Tibial nerve (tissue), 4 donors: ENCODE measurements at regions not wholly inside any gene's neighbourhood (a gene's known extent, or its start where the extent isn't known, plus 50 kb on each side); places are given as distances from the start of the nearest gene placed in this dataset.

ENCODE experiments used
- DNase-seq, 2 donors: peaks; one replicate each; pipeline ENCODE4 v3.0.0-alpha.2; 2019; ENCODE audit warnings: low spot score in 2 of 2
- H3K27ac ChIP-seq, 4 donors: fragments of 200-600 bp; sonication (generic) in 3 of 4; one replicate each; pipeline ENCODE4 v1.5.1; 2017 to 2019; ENCODE audit warnings: mild to moderate bottlenecking in 1 of 4
- H3K27me3 ChIP-seq, 2 donors: fragments of 200-600 bp; sonication (generic) in 1 of 2; one replicate each; pipeline versions ENCODE4 v1.5.1 to v1.6.0; 2017 to 2019
- H3K36me3 ChIP-seq, 3 donors: fragments of 200-600 bp; sonication (generic); one replicate each; pipeline ENCODE4 v1.5.1; 2018 to 2019
- H3K4me1 ChIP-seq, 4 donors: fragments of 200-600 bp; sonication (generic) in 3 of 4; one replicate each; pipeline ENCODE4 v1.5.1; 2017 to 2019
- H3K4me3 ChIP-seq, 4 donors: fragments of 200-600 bp; sonication (generic) in 3 of 4; one replicate each; pipeline ENCODE4 v1.5.1; 2017 to 2019; ENCODE audit warnings: mild to moderate bottlenecking in 1 of 4, moderate library complexity in 1 of 4
- H3K9me3 ChIP-seq, 4 donors: fragments of 200-600 bp; sonication (generic) in 3 of 4; one replicate each; pipeline ENCODE4 v1.5.1; 2017 to 2019
- EP300 ChIP-seq, 2 donors: sonication (generic); formaldehyde crosslinking; IDR thresholded peaks; one replicate each; pipeline ENCODE4 v1.6.1; 2017; ENCODE audit warnings: antibody characterized with exemption in 2 of 2, mild to moderate bottlenecking in 1 of 2
- POLR2A ChIP-seq, 2 donors: fragments of 450-650 bp; IDR thresholded peaks; one replicate each; pipeline ENCODE4 v1.6.1; 2017; ENCODE audit warnings: antibody characterized with exemption in 2 of 2, mild to moderate bottlenecking in 2 of 2, moderate library complexity in 2 of 2
- WGBS, 2 donors: methylation state at CpG; one replicate each; pipeline ENCODE4 v1.1.5; 2018; 5-methylcytosine and 5-hydroxymethylcytosine counted together
- TF ChIP-seq, protein P1 (sequence below), 5 experiments: fragments of 200-600 bp in 3 of 5; fragments of 450-650 bp in 2 of 5; sonication (generic) in 3 of 5; IDR thresholded peaks; one replicate each; pipeline ENCODE4 v1.5.1; 2016 to 2019; ENCODE audit warnings: antibody characterized with exemption in 5 of 5, mild to moderate bottlenecking in 3 of 5, moderate library complexity in 2 of 5

DNA sequence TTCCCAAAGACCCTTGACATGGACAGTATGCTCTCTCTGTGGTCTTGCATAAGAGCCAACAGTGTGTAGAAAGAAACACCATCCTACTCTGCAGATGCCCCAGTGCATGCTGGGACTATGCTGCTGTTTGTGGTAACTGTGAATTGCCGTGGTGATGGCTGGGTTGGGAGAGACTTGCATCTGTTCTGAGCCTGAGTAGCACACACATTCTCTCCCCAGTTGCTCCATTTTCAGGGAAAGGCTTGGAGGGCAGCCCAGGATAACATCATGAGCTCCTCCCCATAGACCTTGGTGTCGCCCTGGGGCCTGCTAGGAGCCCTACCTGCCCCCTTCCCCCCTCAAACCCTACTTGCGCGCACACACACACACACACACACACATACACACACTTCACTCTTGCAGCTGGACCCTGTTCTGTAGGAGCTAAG is 120.9 kb upstream of the IPO9 start:
- 53 to 77% methylated on average over 3 to 4 of the region's 4 CpGs for WGBS, 2 donors
- H3K27ac ChIP-seq, result peak overlapping the region in 2 of 4 donors; percentile 17 to 20
- TF ChIP-seq POLR2A (IDR thresholded peaks at IDR 0.05) (no peak), EP300 (IDR thresholded peaks at IDR 0.05) (no peak)
- TF ChIP-seq, protein P1, sequence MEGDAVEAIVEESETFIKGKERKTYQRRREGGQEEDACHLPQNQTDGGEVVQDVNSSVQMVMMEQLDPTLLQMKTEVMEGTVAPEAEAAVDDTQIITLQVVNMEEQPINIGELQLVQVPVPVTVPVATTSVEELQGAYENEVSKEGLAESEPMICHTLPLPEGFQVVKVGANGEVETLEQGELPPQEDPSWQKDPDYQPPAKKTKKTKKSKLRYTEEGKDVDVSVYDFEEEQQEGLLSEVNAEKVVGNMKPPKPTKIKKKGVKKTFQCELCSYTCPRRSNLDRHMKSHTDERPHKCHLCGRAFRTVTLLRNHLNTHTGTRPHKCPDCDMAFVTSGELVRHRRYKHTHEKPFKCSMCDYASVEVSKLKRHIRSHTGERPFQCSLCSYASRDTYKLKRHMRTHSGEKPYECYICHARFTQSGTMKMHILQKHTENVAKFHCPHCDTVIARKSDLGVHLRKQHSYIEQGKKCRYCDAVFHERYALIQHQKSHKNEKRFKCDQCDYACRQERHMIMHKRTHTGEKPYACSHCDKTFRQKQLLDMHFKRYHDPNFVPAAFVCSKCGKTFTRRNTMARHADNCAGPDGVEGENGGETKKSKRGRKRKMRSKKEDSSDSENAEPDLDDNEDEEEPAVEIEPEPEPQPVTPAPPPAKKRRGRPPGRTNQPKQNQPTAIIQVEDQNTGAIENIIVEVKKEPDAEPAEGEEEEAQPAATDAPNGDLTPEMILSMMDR (IDR thresholded peaks at IDR 0.05), result no peak
- DNase-seq, result no peak
- H3K4me3 ChIP-seq, result no peak overlapping the region
- no peaks in the 10 kb centered on the region for H3K27me3 ChIP-seq
- peaks cover 0 to 62% (median 45%) of the 10 kb centered on the region in 4 donors for H3K4me1 ChIP-seq
- no peaks in the 10 kb centered on the region for H3K9me3 ChIP-seq
- no peaks in the 10 kb centered on the region for H3K36me3 ChIP-seq

DNA sequence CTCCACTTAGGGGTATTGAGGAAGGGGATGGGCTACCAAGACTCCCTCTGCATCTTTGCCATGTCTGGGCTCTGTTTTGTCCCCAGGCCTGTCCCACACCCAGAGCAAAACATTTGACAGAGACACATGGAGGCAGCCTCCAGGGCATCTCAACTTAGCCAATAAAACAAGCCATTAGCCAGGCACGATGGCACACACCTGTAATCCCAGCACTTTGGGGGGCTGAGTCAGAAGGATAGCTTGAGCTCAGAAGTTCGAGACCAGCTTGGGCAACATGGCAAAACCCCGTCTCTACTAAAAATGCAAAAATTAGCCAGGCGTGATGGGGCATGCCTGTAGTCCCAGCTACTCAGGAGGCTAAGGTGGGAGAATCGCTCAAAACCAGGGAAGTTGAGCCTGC is 120.3 kb upstream of the IPO9 start:
- DNase-seq, result no peak
- Histone ChIP-seq H3K27ac (peak overlapping the region in 1 of 4 donors; percentile 20), H3K36me3 (no peaks in the 10 kb centered on the region), H3K9me3 (no peaks in the 10 kb centered on the region), H3K4me1 (peaks cover 0 to 62% (median 44%) of the 10 kb centered on the region in 4 donors), H3K27me3 (no peaks in the 10 kb centered on the region), H3K4me3 (no peak overlapping the region)
- WGBS, 2 donors, result 89 to 92% methylated on average over 4 to 5 of the region's 5 CpGs
- TF ChIP-seq, protein P1 (IDR thresholded peaks at IDR 0.05), result no peak
- TF ChIP-seq POLR2A (IDR thresholded peaks at IDR 0.05) (no peak), EP300 (IDR thresholded peaks at IDR 0.05) (no peak)

DNA sequence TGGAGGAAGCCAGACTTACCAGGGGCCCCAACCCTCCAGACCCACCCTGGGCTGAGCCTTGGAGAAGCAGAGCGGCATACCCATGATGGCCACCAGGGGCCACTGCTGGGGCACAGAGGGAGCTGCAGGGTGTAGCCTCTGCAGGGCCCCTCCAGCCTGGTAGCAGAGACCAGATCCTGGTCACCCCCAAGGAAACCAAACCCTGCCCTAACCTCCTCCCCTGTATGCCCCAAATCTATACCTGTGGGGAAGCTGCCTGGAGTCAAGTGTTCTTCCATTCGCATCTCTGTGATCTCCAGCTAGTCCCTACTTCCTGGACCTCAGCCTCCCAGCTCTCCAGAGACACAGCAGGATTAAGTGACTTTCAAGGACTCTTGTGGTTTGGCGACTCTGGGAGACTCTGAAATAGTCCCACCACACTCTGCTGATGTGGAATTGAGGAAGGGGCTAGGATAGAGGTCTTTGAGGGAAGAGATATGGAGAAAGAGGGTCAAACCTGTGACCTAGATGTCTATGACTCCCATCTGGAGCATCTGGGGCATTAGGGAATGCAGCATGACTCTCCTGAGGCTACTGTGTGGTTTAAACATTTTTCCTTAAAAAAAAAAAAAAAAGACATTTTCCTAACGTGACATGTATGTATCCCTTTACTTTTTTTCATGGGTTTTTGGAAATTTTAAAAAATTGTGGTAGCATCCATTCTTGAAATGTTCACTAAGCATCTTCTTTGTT is 119.2 kb upstream of the IPO9 start:
- no peaks in the 10 kb centered on the region for H3K27me3 ChIP-seq
- peak; percentile 55 to 74 for DNase-seq
- TF ChIP-seq, protein P1 (IDR thresholded peaks at IDR 0.05), result peak; percentile 81 to 96 (median 96)
- TF ChIP-seq EP300 (IDR thresholded peaks at IDR 0.05), result no peak
- peak overlapping the region in 3 of 4 donors; percentile 21 to 97 (median 21) for H3K27ac ChIP-seq
- WGBS, 2 donors, result 52 to 61% methylated on average over 4 of the region's 4 CpGs
- peaks cover 0 to 62% (median 47%) of the 10 kb centered on the region in 4 donors for H3K4me1 ChIP-seq
- no peaks in the 10 kb centered on the region for H3K9me3 ChIP-seq
- H3K36me3 ChIP-seq, result no peaks in the 10 kb centered on the region
- H3K4me3 ChIP-seq, result no peak overlapping the region

DNA sequence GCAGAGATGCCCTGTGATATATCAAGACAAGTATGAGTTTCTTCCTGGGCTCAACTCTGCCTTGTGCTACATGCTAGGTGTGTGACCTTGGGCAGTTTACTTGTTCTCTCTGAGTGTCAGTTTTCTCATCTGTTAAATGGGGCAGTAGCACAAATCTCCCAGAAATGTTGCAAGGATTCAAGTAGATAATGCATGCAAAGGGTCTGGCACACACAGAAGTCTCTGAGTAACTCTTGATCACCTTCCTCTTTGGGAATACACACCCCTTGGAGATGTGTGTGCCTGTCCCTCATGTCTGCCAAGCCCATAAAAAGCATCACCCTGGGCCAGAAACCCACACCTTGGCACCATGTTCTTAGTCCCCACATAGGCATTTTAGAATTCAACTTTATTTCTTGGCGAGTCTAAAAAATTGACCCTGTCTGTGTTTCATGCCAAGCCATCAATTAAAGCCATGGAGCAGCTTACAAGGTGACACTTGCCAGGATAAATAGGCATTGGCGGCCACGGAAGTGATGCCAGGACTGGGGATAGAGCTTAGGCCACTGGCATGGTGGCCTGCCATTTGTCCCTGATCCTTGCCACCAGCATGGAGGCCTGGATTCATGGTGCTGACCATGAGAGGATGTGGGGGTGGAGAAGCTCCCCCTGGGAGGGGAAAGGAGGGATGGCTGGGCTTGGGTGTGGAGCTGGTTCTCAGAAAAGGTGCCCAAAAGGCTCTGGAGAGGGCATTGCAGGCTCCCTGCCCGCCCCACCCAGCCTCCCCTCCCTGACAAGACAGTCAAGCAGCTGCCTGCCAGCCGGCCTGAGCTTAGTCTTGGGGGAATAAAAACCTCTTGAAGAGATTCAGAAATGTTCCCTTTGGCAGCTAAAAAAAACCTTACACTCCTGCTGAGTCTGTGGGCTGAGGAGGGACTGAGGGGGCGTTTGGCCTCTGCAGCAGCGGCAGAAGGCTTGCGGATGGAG is 118.0 kb upstream of the IPO9 start:
- TF ChIP-seq, protein P1 (IDR thresholded peaks at IDR 0.05), result no peak
- TF ChIP-seq EP300 (IDR thresholded peaks at IDR 0.05), result no peak
- no peak for TF ChIP-seq POLR2A (IDR thresholded peaks at IDR 0.05)
- peaks cover 0 to 74% (median 59%) of the 10 kb centered on the region in 4 donors for H3K4me1 ChIP-seq
- DNase-seq, result no peak
- no peaks in the 10 kb centered on the region for H3K9me3 ChIP-seq
- H3K36me3 ChIP-seq, result no peaks in the 10 kb centered on the region
- 63 to 70% methylated on average over 8 of the region's 8 CpGs for WGBS, 2 donors
- no peak overlapping the region for H3K4me3 ChIP-seq
- no peaks in the 10 kb centered on the region for H3K27me3 ChIP-seq
- H3K27ac ChIP-seq, result peak overlapping the region; percentile 66 to 97 (median 84)
